ENCODE measurements at regions not wholly inside any gene's neighbourhood (a gene's known extent, or its start where the extent isn't known, plus 50 kb on each side); places are given as distances from the start of the nearest gene placed in this dataset.
"Not testable (repeated sequence)": the region's sequence is repeated elsewhere in the genome, so short reads cannot be mapped to it uniquely, and the experiment has no call there.

- not testable (repeated sequence) for DNase-seq (ENCODE audit: low read depth)
Observed at GRCh38 chr20:5452691-5453090, 135.9 kb upstream of the PROKR2 start.

GRCh38 chr20:5452286-5452685, 135.5 kb upstream of the PROKR2 start:
- DNase-seq (ENCODE audit: low read depth) = not testable (repeated sequence)

- no peak for DNase-seq (ENCODE audit: low read depth)
Observed at GRCh38 chr20:5451643-5452210, 135.0 kb upstream of the PROKR2 start.

- peak; percentile 7 for DNase-seq (ENCODE audit: low read depth)
Observed at GRCh38 chr20:5448449-5449118, 131.8 kb upstream of the PROKR2 start.

- no peak for DNase-seq (ENCODE audit: low read depth)
Observed at GRCh38 chr20:5447188-5447587, 130.4 kb upstream of the PROKR2 start.

- no peak for DNase-seq (ENCODE audit: low read depth)
Observed at GRCh38 chr20:5445611-5446010, 128.9 kb upstream of the PROKR2 start.

- DNase-seq (ENCODE audit: low read depth) = no peak
Observed at GRCh38 chr20:5442101-5442500, 125.3 kb upstream of the PROKR2 start.

GRCh38 chr20:5434116-5434515, 117.4 kb upstream of the PROKR2 start:
- DNase-seq (ENCODE audit: low read depth) = no peak

- no peak for DNase-seq (ENCODE audit: low read depth)
Observed at GRCh38 chr20:5433352-5433751, 116.6 kb upstream of the PROKR2 start.

GRCh38 chr20:5432030-5432429, 115.3 kb upstream of the PROKR2 start:
- DNase-seq (ENCODE audit: low read depth) = no peak

- no peak for DNase-seq (ENCODE audit: low read depth)
Observed at GRCh38 chr20:5430670-5431069, 113.9 kb upstream of the PROKR2 start.

GRCh38 chr20:5426026-5426425, 109.3 kb upstream of the PROKR2 start:
- DNase-seq (ENCODE audit: low read depth) = no peak

GRCh38 chr20:5416086-5416485, 99.3 kb upstream of the PROKR2 start:
- DNase-seq (ENCODE audit: low read depth) = no peak

GRCh38 chr20:5413394-5413793, 96.6 kb upstream of the PROKR2 start:
- DNase-seq (ENCODE audit: low read depth) = no peak

- DNase-seq (ENCODE audit: low read depth) = no peak
Observed at GRCh38 chr20:5410470-5410869, 93.7 kb upstream of the PROKR2 start.

- DNase-seq (ENCODE audit: low read depth) = no peak
Observed at GRCh38 chr20:5402903-5403531, 86.3 kb upstream of the PROKR2 start.

GRCh38 chr20:5401277-5401875, 84.6 kb upstream of the PROKR2 start:
- no peak for DNase-seq (ENCODE audit: low read depth)

GRCh38 chr20:5400164-5400762, 83.5 kb upstream of the PROKR2 start:
- no peak for DNase-seq (ENCODE audit: low read depth)

- DNase-seq (ENCODE audit: low read depth) = no peak
Observed at GRCh38 chr20:5397393-5397792, 80.6 kb upstream of the PROKR2 start.

GRCh38 chr20:5395932-5396727, 79.4 kb upstream of the PROKR2 start:
- no peak for DNase-seq (ENCODE audit: low read depth)

GRCh38 chr20:5393218-5393870, 76.6 kb upstream of the PROKR2 start:
- no peak for DNase-seq (ENCODE audit: low read depth)

Data from fibroblast of gingiva (primary cell).